ENCODE measurements at regions not wholly inside any gene's neighbourhood (a gene's known extent, or its start where the extent isn't known, plus 50 kb on each side); places are given as distances from the start of the nearest gene placed in this dataset.
"Not testable (repeated sequence)": the region's sequence is repeated elsewhere in the genome, so short reads cannot be mapped to it uniquely, and the experiment has no call there.

GRCh38 chrX:23061116-23061515 lies 61.4 kb downstream of the DDX53 start:
- no peak for DNase-seq

- DNase-seq: no peak
Observed at GRCh38 chrX:23062359-23062758, 62.6 kb downstream of the DDX53 start.

- no peak for DNase-seq
Observed at GRCh38 chrX:23066588-23067281, 67.0 kb downstream of the DDX53 start.

GRCh38 chrX:23075461-23075860 lies 75.7 kb downstream of the DDX53 start:
- not testable (repeated sequence) for DNase-seq

- DNase-seq: no peak
Observed at GRCh38 chrX:23079347-23079746, 79.6 kb downstream of the DDX53 start.

- DNase-seq: no peak
Observed at GRCh38 chrX:23100826-23101225, 101.1 kb downstream of the DDX53 start.

- no peak for DNase-seq
Observed at GRCh38 chrX:23103546-23103945, 103.8 kb downstream of the DDX53 start.

GRCh38 chrX:23114241-23114640 lies 114.5 kb downstream of the DDX53 start:
- no peak for DNase-seq

- DNase-seq: no peak
Observed at GRCh38 chrX:23115651-23116050, 115.9 kb downstream of the DDX53 start.

GRCh38 chrX:23118163-23118562 lies 118.4 kb downstream of the DDX53 start:
- DNase-seq: no peak

GRCh38 chrX:23118890-23119527 lies 119.2 kb downstream of the DDX53 start:
- no peak for DNase-seq

- peak; percentile 2 for DNase-seq
Observed at GRCh38 chrX:23127586-23127985, 127.8 kb downstream of the DDX53 start.

GRCh38 chrX:23133551-23133950 lies 133.8 kb downstream of the DDX53 start:
- no peak for DNase-seq

- peak; percentile 28 for DNase-seq
Observed at GRCh38 chrX:23134136-23134535, 134.4 kb downstream of the DDX53 start.

- no peak for DNase-seq
Observed at GRCh38 chrX:23136816-23137215, 137.1 kb downstream of the DDX53 start.

- DNase-seq: no peak
Observed at GRCh38 chrX:23168291-23168690, 166.4 kb upstream of the PTCHD1 start.

GRCh38 chrX:23185951-23186350 lies 148.7 kb upstream of the PTCHD1 start:
- DNase-seq: no peak

- DNase-seq: no peak
Observed at GRCh38 chrX:23187819-23188218, 146.8 kb upstream of the PTCHD1 start.

GRCh38 chrX:23194885-23195554 lies 139.6 kb upstream of the PTCHD1 start:
- no peak for DNase-seq

- no peak for DNase-seq
Observed at GRCh38 chrX:23195761-23196160, 138.9 kb upstream of the PTCHD1 start.

- DNase-seq: no peak
Observed at GRCh38 chrX:23201706-23202105, 132.9 kb upstream of the PTCHD1 start.

- DNase-seq: no peak
Observed at GRCh38 chrX:23202326-23202725, 132.3 kb upstream of the PTCHD1 start.

- DNase-seq: no peak
Observed at GRCh38 chrX:23223169-23223568, 111.5 kb upstream of the PTCHD1 start.

GRCh38 chrX:23228454-23228853 lies 106.2 kb upstream of the PTCHD1 start:
- no peak for DNase-seq
